ENCODE measurements at regions not wholly inside any gene's neighbourhood (a gene's known extent, or its start where the extent isn't known, plus 50 kb on each side); places are given as distances from the start of the nearest gene placed in this dataset.
"Not testable (repeated sequence)": the region's sequence is repeated elsewhere in the genome, so short reads cannot be mapped to it uniquely, and the experiment has no call there.

- no peak for DNase-seq (ENCODE audit: low read depth)
- ChIA-PET CTCF (interaction anchor here (0.9 to 1.3 kb wide), 2 partner anchors 31 to 308 kb away, joined by 3 to 5 read pairs; no protein-coding TSS in a partner anchor), POLR2A (no interaction called here)
Measured at GRCh38 chr7:54946764-54947163, 72.1 kb upstream of the EGFR start.

GRCh38 chr7:54947266-54947665 lies 71.6 kb upstream of the EGFR start:
- TF ChIP-seq CTCF (IDR thresholded peaks at IDR 0.05; ENCODE audit: insufficient read depth, low read depth, low read length), result no peak
- CTCF ChIA-PET, result interaction anchor here (0.9 to 1.3 kb wide), 2 partner anchors 30 to 308 kb away, joined by 3 to 5 read pairs; no protein-coding TSS in a partner anchor
- POLR2A ChIA-PET, result no interaction called here
- Histone ChIP-seq H3K36me3 (ENCODE audit: control insufficient read depth, insufficient read depth, low read length) (no peaks in the 10 kb centered on the region), H3K27me3 (ENCODE audit: control insufficient read depth, insufficient read depth, low read length) (no peaks in the 10 kb centered on the region), H3K4me3 (ENCODE audit: low read depth, low read length) (no peak overlapping the region)
- no peak for DNase-seq (ENCODE audit: low read depth)

More at GRCh38 chr7:54946764-54947163, 72.1 kb upstream of the EGFR start:
- Histone ChIP-seq H3K4me3 (ENCODE audit: low read depth, low read length) (no peak overlapping the region), H3K36me3 (ENCODE audit: control insufficient read depth, insufficient read depth, low read length) (no peaks in the 10 kb centered on the region), H3K27me3 (ENCODE audit: control insufficient read depth, insufficient read depth, low read length) (no peaks in the 10 kb centered on the region)
- TF ChIP-seq CTCF (IDR thresholded peaks at IDR 0.05; ENCODE audit: insufficient read depth, low read depth, low read length), result no peak

GRCh38 chr7:54949514-54949913 lies 69.3 kb upstream of the EGFR start:
- DNase-seq (ENCODE audit: low read depth); H3K4me3 ChIP-seq (ENCODE audit: low read depth, low read length); H3K27me3 ChIP-seq (ENCODE audit: control insufficient read depth, insufficient read depth, low read length); H3K36me3 ChIP-seq (ENCODE audit: control insufficient read depth, insufficient read depth, low read length); POLR2A ChIA-PET: not testable (repeated sequence)
- CTCF ChIA-PET, result interaction anchor here (1.5 kb wide), 1 partner anchor 12 kb away, joined by 4 read pairs; no protein-coding TSS in a partner anchor

GRCh38 chr7:54955296-54955695 lies 63.5 kb upstream of the EGFR start:
- Histone ChIP-seq H3K4me3 (ENCODE audit: low read depth, low read length) (no peak overlapping the region), H3K27me3 (ENCODE audit: control insufficient read depth, insufficient read depth, low read length) (no peaks in the 10 kb centered on the region; the same call in 1 of the 2 replicates), H3K36me3 (ENCODE audit: control insufficient read depth, insufficient read depth, low read length) (no peaks in the 10 kb centered on the region)
- no peak for DNase-seq (ENCODE audit: low read depth)
- no peak for TF ChIP-seq CTCF (IDR thresholded peaks at IDR 0.05; ENCODE audit: insufficient read depth, low read depth, low read length)
- ChIA-PET POLR2A (interaction anchor here (0.6 kb wide), 1 partner anchor 11 kb away, joined by 3 read pairs; no protein-coding TSS in a partner anchor), CTCF (interaction anchor here (1.0 to 1.5 kb wide), 2 partner anchors 12 to 300 kb away, joined by 3 to 6 read pairs; no protein-coding TSS in a partner anchor)

GRCh38 chr7:54955696-54956420 lies 63.0 kb upstream of the EGFR start:
- ChIA-PET CTCF (interaction anchor here (1.5 kb wide), 1 partner anchor 299 kb away, joined by 6 read pairs; no protein-coding TSS in a partner anchor), POLR2A (no interaction called here)
- H3K4me3 ChIP-seq (ENCODE audit: low read depth, low read length), result no peak overlapping the region
- no peaks in the 10 kb centered on the region for H3K36me3 ChIP-seq (ENCODE audit: control insufficient read depth, insufficient read depth, low read length)
- no peak for TF ChIP-seq CTCF (IDR thresholded peaks at IDR 0.05; ENCODE audit: insufficient read depth, low read depth, low read length)
- no peak for DNase-seq (ENCODE audit: low read depth)
- no peaks in the 10 kb centered on the region; the same call in 1 of the 2 replicates for H3K27me3 ChIP-seq (ENCODE audit: control insufficient read depth, insufficient read depth, low read length)
